Activated CD4-positive, alpha-beta memory T cell treated with anti-CD3 and anti-CD28 coated beads for 36 hours (primary cell): ENCODE measurements at regions not wholly inside any gene's neighbourhood (a gene's known extent, or its start where the extent isn't known, plus 50 kb on each side); places are given as distances from the start of the nearest gene placed in this dataset.

Experiments
- CTCF ChIA-PET: fragments of 350-600 bp; sonication (Branson Sonifier 250); formaldehyde crosslinking; loops from one replicate; lab custom pipeline; 2021; ENCODE audit warnings: antibody characterized with exemption, inconsistent platforms; lab: Charles Lee
- POLR2A ChIA-PET: fragments of 350-600 bp; sonication (Branson Sonifier 250); formaldehyde crosslinking; loops from one replicate; lab custom pipeline; 2021; ENCODE audit warnings: antibody characterized with exemption; lab: Charles Lee
- DNase-seq: peaks from one replicate; pipeline ENCODE4 v3.0.0-alpha.2; 2020
- H3K27ac Mint-ChIP-seq: one replicate; pipeline ENCODE4 v1.8.0; 2021; ENCODE audit warnings: mixed read lengths
- H3K27me3 Mint-ChIP-seq: one replicate; pipeline ENCODE4 v1.8.0; 2021; ENCODE audit warnings: mixed read lengths
- H3K36me3 Mint-ChIP-seq: one replicate; pipeline ENCODE4 v1.8.0; 2021; ENCODE audit warnings: mixed read lengths
- H3K4me1 Mint-ChIP-seq: one replicate; pipeline ENCODE4 v1.8.0; 2021; ENCODE audit warnings: low read depth, mixed read lengths
- H3K4me3 Mint-ChIP-seq: one replicate; pipeline ENCODE4 v1.8.0; 2021; ENCODE audit warnings: mild to moderate bottlenecking, mixed read lengths
- H3K9me3 Mint-ChIP-seq: one replicate; pipeline ENCODE4 v1.8.0; 2021; ENCODE audit warnings: mixed read lengths
- intact Hi-C: fragments of 100-400 bp; cut with micrococcal nuclease; formaldehyde crosslinking; loops from one replicate; pipeline ENCODE4 v1.15.1; 2023

DNA sequence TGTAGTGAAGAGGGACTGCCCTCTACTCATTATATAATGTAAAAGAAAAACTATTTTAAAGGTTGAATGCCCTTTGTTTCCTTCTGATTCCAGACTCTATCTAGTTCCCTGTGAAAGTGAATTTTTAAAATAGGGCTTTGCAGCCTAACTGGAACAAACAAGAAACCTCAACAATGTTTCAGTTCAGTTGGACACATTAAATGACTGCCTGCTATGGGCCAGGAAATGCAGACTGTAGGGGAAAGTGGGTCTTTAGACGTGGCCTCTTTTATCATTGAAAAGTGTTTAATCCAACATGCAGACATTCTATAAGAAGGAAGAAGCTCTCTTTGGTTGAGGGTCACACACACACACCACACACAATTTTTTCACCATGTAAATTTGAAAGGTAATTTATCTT, 289.1 kb downstream of the ICE1 start:
- intact Hi-C loops: no loop called here
- no peaks in the 10 kb centered on the region for H3K9me3 Mint-ChIP-seq
- no peak for DNase-seq
- no peak overlapping the region for H3K27ac Mint-ChIP-seq
- ChIA-PET POLR2A (no interaction called here), CTCF (no interaction called here)
- H3K4me1 Mint-ChIP-seq: no peaks in the 10 kb centered on the region
- no peak overlapping the region for H3K4me3 Mint-ChIP-seq
- H3K27me3 Mint-ChIP-seq: peaks cover 6% of the 10 kb centered on the region
- no peaks in the 10 kb centered on the region for H3K36me3 Mint-ChIP-seq

- intact Hi-C loops: no loop called here
- no peaks in the 10 kb centered on the region for H3K4me1 Mint-ChIP-seq
- H3K27ac Mint-ChIP-seq: no peak overlapping the region
- ChIA-PET CTCF (interaction anchor here (0.9 kb wide), 1 partner anchor 9 kb away, joined by 3 read pairs; no protein-coding TSS in a partner anchor), POLR2A (no interaction called here)
- peaks cover 7% of the 10 kb centered on the region for H3K27me3 Mint-ChIP-seq
- H3K4me3 Mint-ChIP-seq: no peak overlapping the region
- no peaks in the 10 kb centered on the region for H3K36me3 Mint-ChIP-seq
- no peaks in the 10 kb centered on the region for H3K9me3 Mint-ChIP-seq
- DNase-seq: no peak
Measured at GRCh38 chr5:5711112-5711511, 288.6 kb downstream of the ICE1 start.

GRCh38 chr5:5710471-5710870, 288.0 kb downstream of the ICE1 start:
- no peaks in the 10 kb centered on the region for H3K4me1 Mint-ChIP-seq
- no peaks in the 10 kb centered on the region for H3K36me3 Mint-ChIP-seq
- H3K27me3 Mint-ChIP-seq: peaks cover 7% of the 10 kb centered on the region
- intact Hi-C loops: no loop called here
- DNase-seq: no peak
- no peak overlapping the region for H3K27ac Mint-ChIP-seq
- no peaks in the 10 kb centered on the region for H3K9me3 Mint-ChIP-seq
- POLR2A ChIA-PET: no interaction called here
- H3K4me3 Mint-ChIP-seq: no peak overlapping the region
- CTCF ChIA-PET: interaction anchor here (0.9 kb wide), 1 partner anchor 10 kb away, joined by 3 read pairs; no protein-coding TSS in a partner anchor

GRCh38 chr5:5708367-5708919, 286.0 kb downstream of the ICE1 start:
- CTCF ChIA-PET: no interaction called here
- Mint-ChIP-seq H3K36me3 (no peaks in the 10 kb centered on the region), H3K9me3 (no peaks in the 10 kb centered on the region), H3K27ac (no peak overlapping the region), H3K4me3 (no peak overlapping the region), H3K4me1 (no peaks in the 10 kb centered on the region), H3K27me3 (peaks cover 11% of the 10 kb centered on the region)
- intact Hi-C loops: no loop called here
- POLR2A ChIA-PET: no interaction called here
- DNase-seq: no peak

GRCh38 chr5:5705010-5705409, 282.5 kb downstream of the ICE1 start:
- Mint-ChIP-seq H3K9me3 (no peaks in the 10 kb centered on the region), H3K27ac (no peak overlapping the region), H3K4me3 (no peak overlapping the region), H3K4me1 (no peaks in the 10 kb centered on the region), H3K36me3 (no peaks in the 10 kb centered on the region), H3K27me3 (peaks cover 13% of the 10 kb centered on the region)
- CTCF ChIA-PET: no interaction called here
- POLR2A ChIA-PET: no interaction called here
- DNase-seq: no peak
- intact Hi-C loops: no loop called here

DNA sequence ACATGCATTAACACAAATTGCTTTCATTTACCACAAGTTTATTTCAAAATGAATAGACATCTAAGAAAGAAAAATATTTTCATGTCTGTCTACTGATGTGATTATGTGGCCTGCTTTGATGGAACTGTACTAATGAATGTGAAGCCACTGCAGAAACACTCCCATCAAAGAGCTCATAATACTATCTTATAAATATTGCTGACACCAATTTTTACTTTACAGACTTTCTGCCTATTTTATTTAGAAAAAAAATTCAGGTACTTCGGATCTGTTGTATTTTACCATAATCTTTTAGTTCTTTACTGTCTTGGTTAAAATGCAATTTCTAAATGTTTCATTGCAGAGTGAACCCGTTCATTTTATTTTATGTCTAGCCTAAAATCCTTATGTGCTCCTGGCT, 281.9 kb downstream of the ICE1 start:
- DNase-seq: no peak
- ChIA-PET POLR2A (no interaction called here), CTCF (no interaction called here)
- intact Hi-C loops: no loop called here
- H3K27ac Mint-ChIP-seq: no peak overlapping the region
- no peaks in the 10 kb centered on the region for H3K4me1 Mint-ChIP-seq
- H3K36me3 Mint-ChIP-seq: no peaks in the 10 kb centered on the region
- H3K4me3 Mint-ChIP-seq: no peak overlapping the region
- H3K27me3 Mint-ChIP-seq: peaks cover 13% of the 10 kb centered on the region
- H3K9me3 Mint-ChIP-seq: no peaks in the 10 kb centered on the region

DNA sequence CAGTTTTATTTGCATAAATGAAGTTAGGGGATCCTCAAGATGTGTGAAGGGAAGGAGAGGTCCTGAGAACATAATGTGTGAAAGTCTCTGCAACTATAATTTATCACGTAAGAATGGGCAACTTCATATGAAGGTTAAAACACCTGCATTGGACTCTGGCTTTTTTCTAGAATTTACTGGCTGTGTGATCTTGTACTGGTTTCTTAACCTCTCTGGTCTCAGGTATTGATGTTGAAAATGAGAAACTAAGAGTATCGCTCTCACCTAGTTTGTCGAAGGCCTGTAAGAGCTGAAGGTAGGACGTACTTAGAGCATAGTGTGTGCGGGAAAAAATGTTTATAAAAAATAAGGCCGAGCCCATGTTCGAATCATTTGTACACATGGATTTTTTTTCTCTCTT, 280.5 kb downstream of the ICE1 start:
- H3K36me3 Mint-ChIP-seq: no peaks in the 10 kb centered on the region
- no peaks in the 10 kb centered on the region for H3K4me1 Mint-ChIP-seq
- ChIA-PET CTCF (no interaction called here), POLR2A (no interaction called here)
- H3K9me3 Mint-ChIP-seq: no peaks in the 10 kb centered on the region
- no peak for DNase-seq
- peaks cover 12% of the 10 kb centered on the region for H3K27me3 Mint-ChIP-seq
- H3K27ac Mint-ChIP-seq: no peak overlapping the region
- H3K4me3 Mint-ChIP-seq: no peak overlapping the region
- intact Hi-C loops: no loop called here

DNA sequence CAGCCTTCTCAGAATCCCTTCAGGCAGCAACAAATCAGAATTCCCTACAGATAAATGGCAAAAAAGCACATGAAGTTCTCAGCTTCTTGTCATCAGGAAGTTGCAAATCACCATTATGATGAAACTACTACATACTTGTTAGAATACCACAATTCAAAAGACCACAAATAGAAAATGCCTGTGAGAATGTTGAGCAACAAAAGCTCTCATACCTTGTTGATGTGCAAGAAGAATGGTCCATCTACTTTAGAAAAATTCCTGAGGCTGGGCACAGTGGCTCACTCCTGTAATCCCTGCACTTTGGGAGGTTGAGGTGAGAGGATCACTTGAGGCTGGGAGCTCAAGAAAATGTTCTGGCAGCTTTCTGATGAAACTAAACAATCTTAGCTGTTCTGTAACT, 278.1 kb downstream of the ICE1 start:
- Mint-ChIP-seq H3K36me3 (no peaks in the 10 kb centered on the region), H3K27me3 (peaks cover 7% of the 10 kb centered on the region), H3K9me3 (no peaks in the 10 kb centered on the region), H3K4me3 (no peak overlapping the region), H3K4me1 (no peaks in the 10 kb centered on the region), H3K27ac (no peak overlapping the region)
- no peak for DNase-seq
- CTCF ChIA-PET: no interaction called here
- intact Hi-C loops: no loop called here
- POLR2A ChIA-PET: no interaction called here

DNA sequence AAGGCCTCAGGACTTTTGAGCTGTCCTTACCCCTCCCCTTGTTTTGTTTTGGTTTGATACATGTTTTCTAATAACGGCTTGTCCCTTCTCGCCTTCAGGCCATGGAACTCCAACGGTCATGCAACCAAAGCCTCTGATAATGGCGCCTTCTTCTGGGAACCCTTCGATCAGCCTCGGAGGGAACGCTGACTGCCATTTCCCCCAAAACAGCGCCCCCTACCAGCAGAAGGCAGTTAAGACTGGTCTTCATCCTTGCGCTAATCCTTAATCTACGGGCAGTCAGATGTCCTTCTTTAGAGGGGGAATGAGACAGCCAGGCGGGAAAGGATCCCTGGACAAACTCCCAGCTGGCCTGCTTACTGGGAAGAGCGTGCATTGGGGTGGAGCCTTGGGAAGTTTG, 276.6 kb downstream of the ICE1 start:
- POLR2A ChIA-PET: no interaction called here
- no peak overlapping the region for H3K27ac Mint-ChIP-seq
- peaks cover 3% of the 10 kb centered on the region for H3K27me3 Mint-ChIP-seq
- CTCF ChIA-PET: no interaction called here
- no peaks in the 10 kb centered on the region for H3K9me3 Mint-ChIP-seq
- DNase-seq: no peak
- H3K4me3 Mint-ChIP-seq: no peak overlapping the region
- no peaks in the 10 kb centered on the region for H3K36me3 Mint-ChIP-seq
- intact Hi-C loops: loop anchor here (10.0 kb wide), 1 partner anchor 204 kb away; no protein-coding TSS in a partner anchor
- no peaks in the 10 kb centered on the region for H3K4me1 Mint-ChIP-seq

- Mint-ChIP-seq H3K4me3 (no peak overlapping the region), H3K27me3 (peaks cover under 1% of the 10 kb centered on the region), H3K27ac (no peak overlapping the region), H3K4me1 (no peaks in the 10 kb centered on the region), H3K36me3 (no peaks in the 10 kb centered on the region), H3K9me3 (no peaks in the 10 kb centered on the region)
- no peak for DNase-seq
- intact Hi-C loops: loop anchor here (10.0 kb wide), 1 partner anchor 200 kb away; no protein-coding TSS in a partner anchor
- POLR2A ChIA-PET: no interaction called here
- CTCF ChIA-PET: no interaction called here
Measured at GRCh38 chr5:5695266-5695665, 272.8 kb downstream of the ICE1 start.

DNA sequence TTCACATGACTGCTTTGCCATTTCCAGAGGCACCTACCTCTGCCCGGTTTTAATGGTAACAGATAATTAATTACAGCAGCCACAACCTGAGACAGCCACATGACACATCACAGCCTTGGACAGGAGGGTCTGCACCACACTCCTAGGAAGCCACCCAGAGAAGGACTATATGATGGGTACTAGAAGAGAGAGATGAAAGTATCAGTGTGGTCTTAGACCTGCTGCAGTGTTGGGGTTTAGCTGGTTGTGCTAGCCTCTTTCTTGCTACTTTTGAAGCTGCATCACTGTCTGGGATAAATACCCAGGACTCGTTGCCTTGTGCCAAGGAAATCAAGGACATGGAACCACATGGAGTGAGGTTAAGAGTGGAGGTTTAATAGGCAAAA, 266.4 kb downstream of the ICE1 start:
- Mint-ChIP-seq H3K9me3 (no peaks in the 10 kb centered on the region), H3K27me3 (peaks cover 13% of the 10 kb centered on the region), H3K4me3 (no peak overlapping the region), H3K4me1 (no peaks in the 10 kb centered on the region), H3K36me3 (no peaks in the 10 kb centered on the region), H3K27ac (no peak overlapping the region)
- intact Hi-C loops: no loop called here
- CTCF ChIA-PET: no interaction called here
- POLR2A ChIA-PET: no interaction called here
- no peak for DNase-seq

DNA sequence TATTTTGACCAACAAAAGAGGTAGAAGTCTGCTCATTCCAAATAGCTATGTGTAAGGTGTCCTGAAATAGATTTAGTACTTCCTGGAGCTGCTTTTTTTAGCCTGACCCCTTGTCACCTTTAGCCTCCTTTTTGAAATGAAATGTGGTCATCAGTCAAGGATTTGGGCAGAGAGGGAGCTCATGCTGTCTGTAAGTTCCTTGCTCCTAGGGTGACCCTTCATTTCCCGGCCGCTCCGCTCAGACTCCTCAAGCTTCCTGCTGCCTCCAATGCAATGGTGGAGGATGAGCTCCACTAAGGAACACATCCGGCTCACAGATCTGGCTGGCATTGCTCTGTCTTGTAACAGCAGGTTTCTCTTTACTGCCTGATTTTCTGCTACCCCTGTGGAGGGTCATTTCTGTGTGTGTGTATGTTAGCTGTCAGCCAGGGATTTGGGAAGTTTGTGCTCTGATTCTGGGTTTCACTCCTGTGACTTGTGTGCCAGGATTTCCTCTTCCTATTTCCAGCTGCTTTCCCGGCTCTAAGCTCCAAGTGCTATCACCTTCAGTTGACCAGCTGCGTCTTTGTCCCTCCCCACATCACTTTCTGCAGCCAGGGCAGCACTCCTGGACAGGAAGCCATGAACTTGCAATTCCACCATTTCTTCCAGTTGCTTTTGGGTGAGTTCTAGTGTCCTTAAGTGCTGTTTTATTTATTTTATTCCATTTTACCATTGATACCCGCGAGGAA, 265.9 kb downstream of the ICE1 start:
- Mint-ChIP-seq H3K36me3 (no peaks in the 10 kb centered on the region), H3K27me3 (peaks cover 13% of the 10 kb centered on the region), H3K4me1 (no peaks in the 10 kb centered on the region), H3K9me3 (peaks cover 2% of the 10 kb centered on the region), H3K4me3 (no peak overlapping the region), H3K27ac (no peak overlapping the region)
- POLR2A ChIA-PET: no interaction called here
- intact Hi-C loops: no loop called here
- CTCF ChIA-PET: no interaction called here
- DNase-seq: no peak

GRCh38 chr5:5687113-5687512, 264.6 kb downstream of the ICE1 start:
- H3K9me3 Mint-ChIP-seq: peaks cover 4% of the 10 kb centered on the region
- intact Hi-C loops: no loop called here
- CTCF ChIA-PET: no interaction called here
- no peak overlapping the region for H3K4me3 Mint-ChIP-seq
- H3K36me3 Mint-ChIP-seq: no peaks in the 10 kb centered on the region
- no peak overlapping the region for H3K27ac Mint-ChIP-seq
- DNase-seq: no peak
- peaks cover 13% of the 10 kb centered on the region for H3K27me3 Mint-ChIP-seq
- no peaks in the 10 kb centered on the region for H3K4me1 Mint-ChIP-seq
- POLR2A ChIA-PET: no interaction called here
